ENCODE measurements at regions not wholly inside any gene's neighbourhood (a gene's known extent, or its start where the extent isn't known, plus 50 kb on each side); places are given as distances from the start of the nearest gene placed in this dataset.

DNA sequence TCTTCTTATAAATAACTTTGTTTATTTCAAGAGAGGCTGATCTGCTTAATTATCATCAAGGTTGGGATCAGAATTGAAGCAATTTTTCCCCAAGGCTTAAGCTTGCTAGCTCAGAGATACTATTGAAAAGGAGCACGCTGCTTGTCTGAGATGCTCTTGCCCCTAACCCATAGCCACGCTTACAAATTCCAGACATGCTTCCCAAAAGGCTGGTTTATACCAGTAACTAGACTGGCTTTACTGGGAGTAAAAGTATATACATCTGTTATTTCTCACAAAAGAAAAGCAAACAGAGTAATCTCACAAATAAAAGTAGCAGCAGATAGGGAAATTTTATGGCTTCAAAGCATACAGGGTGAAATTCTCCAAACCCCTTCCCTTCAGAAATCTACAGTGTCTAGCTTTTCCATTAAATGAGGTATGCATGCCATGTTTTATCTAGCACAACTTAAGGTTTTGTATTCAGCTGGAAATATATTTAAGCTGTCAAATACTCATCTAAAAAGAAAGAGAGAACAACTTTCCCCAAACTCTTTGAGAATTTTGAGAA is 163.2 kb upstream of the TRPC7 start:
- no peak for DNase-seq

DNA sequence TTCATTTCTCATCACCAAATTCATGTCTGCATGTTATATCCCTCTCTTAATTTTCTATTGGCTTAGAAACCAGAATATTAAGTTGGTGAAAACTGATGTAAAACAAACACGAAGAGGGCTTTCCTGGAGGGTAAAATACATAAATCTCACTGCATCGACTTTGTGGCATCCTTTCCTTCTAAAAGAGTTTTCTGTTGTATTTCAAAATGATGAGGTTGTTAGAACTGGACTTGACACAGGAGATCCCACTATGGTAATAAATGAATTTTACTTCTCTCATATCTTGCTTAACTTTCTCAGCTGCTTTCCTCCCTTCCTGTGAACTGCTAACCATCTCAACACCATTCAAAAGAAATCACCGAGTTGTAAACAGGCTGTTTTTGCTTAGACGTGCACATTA is 162.0 kb upstream of the TRPC7 start:
- no peak for DNase-seq

DNA sequence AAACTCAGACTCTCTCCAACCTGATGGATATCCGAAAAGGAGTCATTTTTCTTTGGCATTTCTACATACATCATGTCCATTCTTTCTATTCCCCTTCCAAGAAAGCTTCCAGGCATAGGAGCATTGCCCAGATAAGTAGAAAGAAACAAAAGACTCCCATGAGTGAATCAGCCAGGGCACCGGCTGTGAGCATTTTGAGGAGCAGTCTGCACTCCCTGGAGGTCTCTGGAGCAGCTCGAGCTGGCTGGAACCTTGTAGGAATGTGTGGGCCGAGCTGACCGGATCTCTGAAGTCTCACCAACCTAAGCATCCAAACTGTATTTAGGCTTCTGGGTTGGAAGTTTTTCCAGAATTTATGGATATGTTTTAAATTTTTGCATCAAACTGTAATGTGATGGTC is 161.4 kb upstream of the TRPC7 start:
- no peak for DNase-seq

DNA sequence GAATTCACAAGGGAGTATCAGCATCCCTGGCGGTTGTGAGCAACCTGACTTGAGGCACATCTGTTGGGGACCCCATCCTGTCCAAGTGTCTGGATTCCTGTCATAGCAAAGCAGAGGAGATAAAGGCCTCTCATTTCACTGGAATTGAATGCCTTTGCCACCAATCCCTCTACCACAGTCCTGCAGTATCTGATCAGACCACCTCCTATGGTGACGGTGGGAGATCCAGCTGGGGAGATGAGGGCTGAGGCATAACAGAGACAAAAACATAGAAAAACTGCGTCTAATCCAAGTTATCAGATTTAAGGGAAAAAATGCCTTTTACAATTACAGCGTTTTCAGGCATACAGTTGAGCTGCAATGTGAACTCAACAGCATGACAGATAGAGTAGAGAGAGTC is 160.7 kb upstream of the TRPC7 start:
- no peak for DNase-seq

DNA sequence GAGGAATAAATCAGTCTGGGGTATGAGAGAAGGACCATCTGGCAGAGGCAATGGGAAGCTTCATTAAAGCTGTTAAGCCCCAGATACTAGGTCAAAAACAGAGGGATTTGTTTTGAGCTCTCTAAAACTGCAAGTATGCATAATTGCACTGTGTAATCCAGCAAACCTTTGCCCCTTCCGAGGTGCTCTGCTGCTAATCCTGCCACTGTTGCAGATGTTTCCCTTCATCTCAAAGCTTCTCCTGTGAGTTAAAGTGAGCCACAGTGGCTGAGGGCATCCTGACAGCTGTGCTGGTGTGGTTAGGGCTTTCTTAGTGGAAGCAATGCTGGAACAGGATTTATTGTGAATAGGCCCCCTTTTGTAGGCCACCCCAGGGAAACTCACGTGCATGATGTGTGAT is 160.3 kb upstream of the TRPC7 start:
- DNase-seq, result no peak

DNA sequence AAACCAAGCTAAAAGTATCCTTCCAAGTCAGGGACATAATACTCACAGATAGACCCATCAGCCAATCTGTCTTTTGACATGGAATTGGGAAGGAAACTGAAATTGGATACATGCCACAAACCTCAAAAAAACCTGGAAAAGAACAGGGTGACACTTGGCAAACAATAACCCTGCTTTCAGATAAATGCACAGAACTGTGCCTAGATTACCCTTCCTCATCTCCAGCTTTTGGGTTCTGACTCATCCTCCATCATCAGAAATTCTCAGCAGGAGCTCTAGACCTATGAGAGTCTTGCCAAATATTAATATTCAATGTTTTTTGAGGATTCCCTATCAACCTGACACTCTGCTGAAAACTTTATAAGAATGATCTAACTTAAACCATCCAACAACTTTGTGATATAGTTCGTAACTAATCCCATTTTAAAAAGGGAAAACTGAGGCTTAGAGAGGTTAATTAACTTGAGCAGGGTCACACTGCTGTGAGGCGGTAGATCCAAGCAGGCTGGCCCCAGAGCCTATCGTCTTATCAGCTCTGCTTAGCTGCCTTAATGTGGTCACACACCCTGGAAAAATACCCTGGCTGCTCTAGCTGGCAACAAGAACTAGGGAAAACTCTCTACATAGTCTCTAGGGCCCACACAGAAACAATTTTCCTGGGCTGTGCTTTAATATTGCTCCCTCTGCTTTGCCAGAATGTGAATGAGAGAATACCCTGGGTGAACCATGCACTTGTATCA is 157.0 kb upstream of the TRPC7 start:
- no peak for DNase-seq

DNA sequence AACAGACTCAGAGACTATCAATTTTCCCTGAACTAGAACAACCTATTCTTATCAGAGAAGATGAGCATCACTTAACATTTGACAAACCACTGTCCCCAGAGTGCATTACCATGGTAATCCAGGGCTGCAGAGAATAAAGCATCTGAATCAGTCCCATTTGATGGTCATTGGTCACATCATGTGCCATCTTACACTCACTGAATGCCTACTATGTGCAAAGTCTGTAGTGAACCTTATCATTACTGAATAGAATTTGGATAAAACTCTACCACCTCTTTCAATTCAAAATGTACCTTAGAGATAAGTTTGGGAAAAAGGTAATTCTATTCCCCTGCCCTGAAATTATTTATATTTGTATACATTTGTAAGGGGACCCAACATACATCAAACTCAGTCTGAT is 156.4 kb upstream of the TRPC7 start:
- no peak for DNase-seq

DNA sequence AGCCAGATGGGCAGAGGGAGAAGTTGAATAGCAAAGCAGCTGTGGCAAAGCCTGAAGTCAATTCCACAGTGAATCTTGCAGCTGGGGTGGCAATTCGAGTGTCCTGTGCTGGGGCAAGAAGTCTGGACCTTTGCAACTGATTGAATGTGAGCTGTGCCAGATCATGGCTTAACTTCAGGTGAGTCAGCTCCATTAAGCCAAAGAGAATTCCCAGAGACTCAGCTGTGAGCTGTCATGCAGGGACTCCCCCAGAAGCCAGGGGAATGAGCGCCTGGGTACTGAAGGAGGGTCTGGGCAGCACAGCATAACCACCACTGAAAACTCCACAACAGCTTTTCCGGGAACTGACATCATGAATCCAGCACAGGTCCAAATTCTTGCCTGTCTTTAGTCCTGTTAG is 153.5 kb upstream of the TRPC7 start:
- no peak for DNase-seq

DNA sequence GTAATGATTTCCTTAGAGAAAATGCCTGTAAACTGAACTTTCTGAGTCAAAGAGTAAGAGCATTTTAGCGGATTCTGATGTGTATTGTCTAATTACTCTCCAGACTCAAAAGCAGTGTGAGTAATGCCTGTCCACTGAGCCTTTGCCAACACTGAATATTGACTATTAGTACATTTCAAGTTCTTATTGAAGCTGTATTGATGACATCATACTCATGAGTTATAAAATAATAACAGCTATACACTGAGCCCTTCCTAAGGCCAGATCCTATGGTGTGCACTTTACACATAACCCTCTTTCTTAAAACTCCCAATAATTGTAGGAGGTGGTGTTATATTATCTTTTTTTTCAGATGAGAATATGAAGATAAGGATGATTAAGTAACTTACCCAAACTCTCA is 152.8 kb upstream of the TRPC7 start:
- DNase-seq, result no peak

DNA sequence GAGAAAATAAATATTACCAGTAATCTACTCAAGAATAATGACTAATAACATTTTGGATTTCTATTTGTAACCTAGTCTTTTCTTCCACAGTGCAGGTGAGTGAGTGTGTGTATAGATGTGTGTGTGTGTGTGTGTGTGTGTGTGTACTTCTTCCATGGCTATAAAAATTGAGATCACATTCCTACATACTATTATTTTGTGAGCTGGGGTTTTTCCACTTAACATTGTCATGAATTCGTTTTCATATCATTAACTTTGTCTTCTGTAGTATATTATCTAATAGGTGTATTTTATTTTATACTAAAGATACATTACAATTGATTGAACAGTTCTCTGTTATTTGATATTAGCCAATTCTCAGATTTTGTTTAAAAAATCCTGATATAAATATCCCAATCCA is 152.4 kb upstream of the TRPC7 start:
- no peak for DNase-seq

DNA sequence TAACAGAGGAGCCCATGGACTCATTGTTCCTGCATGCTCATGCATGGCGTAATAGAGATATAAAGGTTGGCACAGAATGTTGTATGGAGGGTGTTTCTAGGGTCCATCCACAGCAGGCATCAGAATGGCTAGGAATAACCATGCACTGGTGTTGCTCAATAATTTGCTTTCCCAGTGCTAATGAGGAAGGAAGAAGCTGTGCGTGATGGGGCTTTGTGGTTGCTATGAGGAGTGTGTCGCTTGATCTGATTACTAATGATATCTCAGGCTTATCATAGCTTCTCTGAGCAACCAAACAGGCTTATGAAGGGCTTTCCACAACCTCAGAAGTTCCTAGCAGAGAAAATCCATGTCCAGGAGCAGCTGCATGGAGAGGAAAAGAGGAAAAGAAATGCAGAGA is 151.3 kb upstream of the TRPC7 start:
- no peak for DNase-seq

DNA sequence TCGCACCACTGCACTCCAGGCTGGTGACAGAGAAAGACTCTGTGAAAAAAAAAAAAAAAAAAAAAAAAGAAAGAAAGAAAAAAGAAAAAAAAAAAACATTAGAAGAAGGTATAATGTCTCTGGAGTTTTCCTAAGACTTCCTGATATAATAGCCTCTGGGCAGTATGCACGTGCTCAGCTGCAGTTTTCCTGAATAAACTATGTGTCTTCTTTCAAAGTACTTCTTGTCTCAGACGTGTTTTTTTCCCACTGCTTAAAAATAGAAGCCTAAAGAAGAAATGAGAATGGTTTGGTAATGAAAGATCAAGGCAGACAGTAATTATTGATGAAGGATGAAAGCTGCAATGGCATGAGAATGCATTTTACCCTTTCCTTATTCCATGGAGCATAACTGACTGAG is 148.1 kb upstream of the TRPC7 start:
- DNase-seq, result no peak

DNA sequence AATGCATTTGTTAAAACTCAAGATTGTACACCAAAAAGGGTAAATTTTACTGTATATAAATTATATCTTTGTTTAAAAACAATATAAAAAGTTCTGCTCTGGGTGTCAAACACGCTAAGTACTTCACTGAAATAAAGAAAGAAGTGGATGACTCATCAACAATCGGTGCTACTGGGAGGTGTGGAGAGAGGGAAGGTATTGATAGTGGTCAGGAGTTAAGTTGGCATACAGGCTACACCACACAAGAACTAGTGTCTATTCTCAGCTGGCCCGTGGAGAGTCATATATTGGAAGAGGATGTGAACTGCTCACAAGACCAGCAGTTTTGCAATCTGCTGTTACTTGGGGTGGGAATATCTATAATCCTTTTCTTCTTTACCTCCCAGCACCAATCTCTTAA is 145.7 kb upstream of the TRPC7 start:
- DNase-seq, result no peak

DNA sequence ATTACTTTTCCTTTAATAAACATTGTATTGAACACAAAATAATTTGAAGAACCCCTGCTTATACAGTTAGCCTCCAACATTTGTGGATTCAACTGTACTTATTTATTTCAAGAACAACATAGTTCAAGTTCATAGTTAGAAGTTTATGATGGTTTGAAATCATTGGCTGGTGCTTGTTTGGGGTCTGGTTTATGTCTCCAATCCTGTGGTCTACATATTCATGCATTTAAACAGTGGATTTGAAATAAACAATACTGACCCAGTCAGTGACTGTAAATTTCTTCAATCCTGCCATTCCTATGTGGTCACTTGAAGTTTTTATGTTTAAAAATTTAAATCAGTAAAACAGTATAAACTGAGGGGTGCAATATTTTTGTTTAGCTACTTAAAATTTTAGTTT is 145.1 kb upstream of the TRPC7 start:
- no peak for DNase-seq

DNA sequence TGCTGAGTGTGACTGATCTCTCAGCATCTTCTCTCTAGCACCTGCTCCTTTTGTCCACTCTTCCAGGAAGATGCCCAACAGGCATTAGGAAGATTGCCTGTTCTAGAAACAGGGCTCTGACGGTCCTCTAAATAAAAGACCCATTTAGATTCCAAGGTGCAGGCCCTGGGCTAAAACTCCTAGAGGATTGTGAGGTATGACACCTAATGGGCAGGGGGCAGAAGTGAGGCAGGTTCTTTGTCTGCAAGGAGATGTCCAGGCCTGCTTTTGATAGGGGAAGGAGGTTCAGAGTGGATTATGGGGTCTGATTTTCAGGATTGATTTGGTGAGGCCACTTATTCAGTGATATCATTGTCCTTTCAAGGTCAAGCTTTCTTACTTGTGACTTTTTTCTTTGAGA is 140.8 kb upstream of the TRPC7 start:
- no peak for DNase-seq

DNA sequence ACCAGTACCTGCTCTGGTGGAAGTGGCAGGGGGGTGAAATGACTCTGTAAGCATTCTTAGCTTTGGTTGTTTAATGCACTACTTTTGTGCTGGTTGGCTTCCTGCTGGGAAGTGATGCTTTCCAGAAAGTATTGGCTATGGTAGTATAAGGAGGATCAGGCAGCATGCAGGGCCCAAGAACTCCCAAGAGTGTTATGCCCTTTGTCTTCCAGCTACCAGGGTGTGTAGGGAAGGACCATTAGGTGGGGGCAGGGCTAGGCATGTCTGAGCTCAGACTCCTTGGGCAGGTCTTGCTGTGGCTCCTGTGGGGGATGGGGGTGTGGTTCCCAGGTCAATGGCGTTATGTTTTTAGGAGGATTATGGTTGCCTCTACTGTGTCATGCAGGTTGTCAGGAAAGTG is 135.8 kb upstream of the TRPC7 start:
- DNase-seq, result no peak

DNA sequence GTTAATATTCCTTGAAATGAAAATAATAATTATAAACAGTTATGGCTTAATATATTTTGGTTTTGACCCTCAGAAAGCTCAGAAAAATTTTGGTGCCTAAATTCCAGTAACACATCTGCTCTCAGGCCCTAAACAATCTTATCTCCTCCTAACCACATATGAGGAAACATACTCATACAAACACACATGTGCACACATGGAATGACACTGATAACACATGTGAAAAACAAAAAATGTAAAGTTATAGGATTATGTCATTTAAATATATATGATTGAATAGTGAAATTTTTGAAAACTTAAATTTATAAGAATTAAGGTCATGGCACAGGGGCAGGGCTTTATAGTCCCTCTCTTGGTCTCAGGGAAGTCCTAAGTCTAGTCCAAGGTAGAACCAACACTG is 127.2 kb upstream of the TRPC7 start:
- DNase-seq, result no peak

DNA sequence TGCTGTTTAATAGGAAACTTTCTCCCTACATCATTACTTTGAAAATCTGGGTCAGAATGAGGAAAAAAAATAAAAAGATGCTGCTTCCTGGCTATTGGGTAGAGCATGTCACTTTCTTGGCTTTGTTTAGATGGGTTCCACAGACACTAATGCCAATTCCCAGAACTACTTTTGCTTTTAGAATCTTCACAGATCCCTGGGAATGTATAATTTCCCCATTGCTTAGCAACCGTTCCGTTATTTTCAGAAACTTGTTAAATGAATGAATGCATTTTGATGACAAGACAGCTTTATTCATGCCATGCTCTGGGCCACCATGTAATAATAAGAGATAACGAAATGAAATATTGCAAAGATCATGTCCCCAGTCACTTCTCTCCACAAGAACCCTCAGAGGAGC is 126.5 kb upstream of the TRPC7 start:
- DNase-seq, result no peak

DNA sequence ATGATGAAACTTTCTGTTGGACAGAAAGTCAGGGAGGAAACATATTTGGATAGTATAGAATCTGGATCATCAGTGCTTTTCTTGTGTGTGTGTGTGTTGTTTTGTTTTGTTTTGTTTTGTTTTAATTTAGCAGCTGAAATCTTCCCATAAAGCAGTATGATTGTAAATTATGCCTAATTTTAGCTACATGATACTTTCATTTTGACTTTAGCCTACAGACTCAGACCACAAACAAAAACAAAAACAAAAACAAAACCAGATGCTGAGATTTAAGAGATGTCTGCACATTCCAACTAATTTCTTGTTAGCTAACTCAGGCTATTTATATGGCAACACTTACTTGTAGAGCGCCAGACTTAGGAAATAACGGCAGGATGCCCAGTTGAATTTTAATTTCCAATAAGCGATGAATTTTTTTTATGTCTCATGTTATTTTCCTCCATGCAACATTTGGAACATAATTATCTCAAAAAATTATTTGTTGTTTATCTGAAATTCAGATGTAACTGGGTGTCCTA is 119.5 kb upstream of the TRPC7 start:
- no peak for DNase-seq

DNA sequence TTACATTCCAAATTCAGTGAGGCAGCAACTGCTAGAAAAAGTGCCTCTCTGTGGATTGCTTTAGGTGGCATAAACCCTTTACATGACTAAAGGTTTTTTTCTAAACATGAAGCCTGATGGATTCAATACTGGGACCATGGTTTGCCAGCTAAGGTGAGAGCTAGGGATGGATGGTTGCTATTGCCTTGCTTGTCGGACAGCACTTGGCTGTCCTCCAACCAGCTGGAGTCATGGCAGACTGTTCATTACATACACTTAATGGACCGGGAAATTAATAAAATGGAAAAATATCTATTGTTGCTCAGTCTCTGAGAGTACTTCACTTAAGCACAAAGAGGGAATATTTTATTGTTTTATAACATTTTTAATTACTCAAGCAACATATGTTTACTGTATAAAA is 116.9 kb upstream of the TRPC7 start:
- DNase-seq, result no peak

DNA sequence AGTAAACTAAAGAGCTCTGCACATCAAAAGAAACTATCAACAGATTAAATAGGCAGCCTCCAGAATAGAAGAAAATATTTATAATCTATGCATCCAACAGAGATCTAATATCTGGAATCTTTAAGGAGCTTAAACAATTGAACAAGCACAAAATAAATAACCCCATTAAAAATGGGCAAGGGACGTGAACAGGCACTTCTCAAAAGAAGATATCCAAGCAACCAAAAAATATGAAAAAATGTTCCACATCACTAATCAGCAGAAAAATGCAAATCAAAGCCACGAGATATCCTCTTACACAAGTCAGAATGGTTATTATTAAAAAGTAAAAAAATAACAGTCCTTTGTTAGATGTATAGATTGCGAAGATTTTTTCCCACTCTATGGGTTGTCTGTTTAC is 109.1 kb upstream of the TRPC7 start:
- DNase-seq, result no peak

DNA sequence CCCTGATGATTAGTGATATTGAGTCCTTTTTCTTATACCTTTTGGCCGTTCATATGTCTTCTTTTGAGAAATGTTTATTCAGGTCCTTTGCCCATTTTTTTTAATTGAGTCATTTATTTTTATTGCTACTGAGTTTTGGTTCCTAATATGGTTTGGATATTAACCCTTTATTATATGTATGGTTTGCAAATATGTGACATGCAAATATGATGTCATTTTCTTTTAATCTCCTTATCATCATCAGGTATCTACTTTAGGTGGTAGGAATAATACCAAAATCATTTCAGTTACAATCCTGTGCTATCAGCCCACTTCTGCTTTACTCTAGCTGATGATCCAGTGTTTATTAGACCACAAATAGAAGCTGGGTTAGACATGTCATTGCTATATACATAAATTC is 102.3 kb upstream of the TRPC7 start:
- no peak for DNase-seq

DNA sequence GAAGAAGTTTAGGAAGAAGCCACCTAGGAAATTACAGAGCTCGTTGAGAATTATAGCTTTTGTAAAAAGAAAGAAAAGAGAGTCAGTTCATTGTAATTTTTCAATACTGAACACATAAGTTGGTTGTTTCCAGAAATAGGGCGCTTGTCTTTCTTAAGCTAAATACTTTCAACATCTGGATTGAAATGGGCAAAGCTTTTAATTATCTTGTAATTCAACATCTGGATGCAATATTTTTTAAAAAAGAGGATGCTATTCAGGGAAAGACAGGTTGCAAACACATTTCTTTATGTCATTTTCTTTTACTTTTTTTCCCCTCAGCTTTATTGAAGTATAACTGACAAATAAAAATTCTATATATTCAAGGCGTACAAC is 100.7 kb upstream of the TRPC7 start:
- DNase-seq, result no peak

DNA sequence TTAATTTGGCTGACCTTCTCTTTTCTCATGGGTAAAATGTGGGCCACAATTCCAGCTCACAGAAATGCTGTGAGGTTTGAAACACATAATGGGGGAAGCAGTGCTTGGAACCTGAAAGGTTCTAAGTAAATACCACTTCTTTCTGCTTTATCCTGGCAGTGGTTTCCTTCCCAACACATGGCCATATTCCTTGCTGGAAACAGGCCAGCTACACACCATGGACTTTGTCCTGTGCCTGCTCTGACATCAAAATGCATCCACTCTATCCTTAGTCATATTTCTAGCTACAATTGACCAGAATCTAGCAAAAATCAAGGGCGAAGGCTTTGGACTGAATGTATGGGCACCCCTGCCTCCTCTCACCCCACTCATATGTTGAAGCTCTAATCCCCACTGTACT is 93.1 kb upstream of the TRPC7 start:
- DNase-seq, result no peak

DNA sequence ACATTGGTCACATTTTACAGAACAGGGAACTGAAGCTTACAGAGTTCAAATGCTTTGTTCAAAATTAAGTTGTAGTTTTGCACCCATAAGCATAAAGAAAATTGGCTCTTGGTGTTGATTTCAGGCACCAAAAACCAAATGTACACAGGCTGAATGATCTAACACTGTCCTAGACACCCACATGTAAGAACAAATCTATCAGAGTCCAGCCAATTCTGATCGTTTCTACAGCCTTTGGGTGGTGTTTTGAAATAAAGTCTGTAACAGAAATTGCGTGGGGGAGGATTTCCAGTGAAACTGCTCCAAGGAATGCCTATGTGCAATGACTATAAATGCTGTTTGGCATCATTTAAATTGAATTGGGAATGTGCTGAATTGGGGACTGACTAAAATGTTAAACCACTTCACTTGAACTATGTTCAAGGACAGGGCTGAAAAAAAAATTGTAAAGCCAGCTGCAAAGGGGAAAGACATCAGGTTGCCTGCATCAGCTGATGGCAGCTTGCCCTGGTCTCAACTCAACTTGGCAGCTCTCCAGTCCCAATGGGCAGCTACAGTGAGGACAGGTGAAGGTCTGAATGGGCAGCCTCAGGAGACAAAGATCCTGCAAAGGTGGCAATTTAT is 92.2 kb upstream of the TRPC7 start:
- DNase-seq, result no peak
